ENCODE measurements at regions not wholly inside any gene's neighbourhood (a gene's known extent, or its start where the extent isn't known, plus 50 kb on each side); places are given as distances from the start of the nearest gene placed in this dataset.

DNA sequence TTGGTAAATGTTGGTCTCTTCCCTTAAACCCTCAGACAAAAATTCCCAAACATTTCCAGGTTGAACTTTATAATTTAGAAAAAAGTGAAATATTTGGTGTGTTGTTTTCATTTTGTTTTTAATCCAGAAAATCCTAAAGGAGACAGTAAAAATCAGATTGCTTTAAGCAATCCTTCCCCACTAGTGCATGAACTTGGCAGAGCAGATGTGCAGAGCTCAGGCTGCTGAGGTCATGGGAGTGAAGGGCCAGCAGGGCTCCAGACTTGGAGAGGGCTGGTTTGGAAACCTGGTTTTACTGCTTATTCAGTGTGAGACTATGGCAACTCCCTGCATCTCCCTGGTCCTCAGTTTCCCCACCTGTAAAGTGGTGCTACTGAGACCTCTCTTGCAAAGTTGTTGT lies 66.7 kb upstream of the TEX51 start (continued):
- TF ChIP-seq ZNF462 (CRISPR knock-in tag; IDR thresholded peaks at IDR 0.05) (no peak), NANOG (IDR thresholded peaks at IDR 0.05; ENCODE audit: borderline replicate concordance) (no peak), ZNF331 (CRISPR knock-in tag; IDR thresholded peaks at IDR 0.05; ENCODE audit: low read depth) (no peak), ZNF114 (CRISPR knock-in tag; IDR thresholded peaks at IDR 0.05) (no peak), JUNB (IDR thresholded peaks at IDR 0.05; ENCODE audit: unreplicated experiment) (no peak), STAT1 (IDR thresholded peaks at IDR 0.05; ENCODE audit: unreplicated experiment) (no peak), EZH2phosphoT487 (IDR thresholded peaks at IDR 0.05; ENCODE audit: unreplicated experiment) (no peak), POLR2AphosphoS5 (IDR thresholded peaks at IDR 0.05; ENCODE audit: low read depth) (no peak), EZH2 (IDR thresholded peaks at IDR 0.05; ENCODE audit: low read depth, unreplicated experiment) (no peak), CREB1 (CRISPR knock-in tag; IDR thresholded peaks at IDR 0.05; ENCODE audit: low read depth) (no peak)

DNA sequence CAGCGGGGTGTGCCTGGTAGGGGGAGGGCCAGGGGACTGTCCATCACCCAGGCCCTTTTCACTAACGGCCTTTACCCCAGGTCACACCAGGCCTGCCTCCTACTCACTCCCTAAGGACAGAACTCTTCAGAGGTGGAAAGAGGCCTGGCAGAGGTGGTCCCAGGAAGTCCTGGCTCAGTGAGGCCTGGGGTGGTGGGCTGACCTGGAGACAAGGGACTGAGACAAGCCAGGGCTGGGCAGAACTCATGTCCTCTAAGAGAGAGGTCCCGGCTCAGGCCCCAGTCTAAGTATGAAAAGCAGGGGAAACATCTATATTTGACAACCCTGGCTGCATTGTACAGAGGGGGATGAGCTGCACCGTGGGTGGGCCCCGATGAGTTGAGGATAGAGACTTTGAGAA lies 65.9 kb upstream of the TEX51 start:
- Histone ChIP-seq H3K4me1 (ENCODE audit: insufficient read depth) (peaks cover under 1% of the 10 kb centered on the region; the same call in 1 of the 2 replicates), H3F3A (replicated peaks; ENCODE audit: low read depth) (no peaks in the 10 kb centered on the region), H2AFZ (no peak overlapping the region), H3K4me2 (no peak overlapping the region), H4K20me1 (replicated peaks; ENCODE audit: insufficient read depth) (no peaks in the 10 kb centered on the region), H3K9me2 (ENCODE audit: insufficient read depth) (peaks cover 13% of the 10 kb centered on the region; the same call in 1 of the 2 replicates), H3K27me3 (ENCODE audit: insufficient read depth) (no peaks in the 10 kb centered on the region), H3K27ac (ENCODE audit: low read depth) (no peak overlapping the region), H3K79me2 (replicated peaks; ENCODE audit: insufficient read depth) (no peaks in the 10 kb centered on the region), H3K36me3 (ENCODE audit: insufficient read depth) (no peaks in the 10 kb centered on the region), H3K4me3 (no peak overlapping the region)
- ATAC-seq (no peak), DNase-seq (ENCODE audit: low spot score) (no peak)
- no peak overlapping the region for H3K4me3 Mint-ChIP-seq
- H3K9me3 Mint-ChIP-seq, result no peaks in the 10 kb centered on the region
- H3K4me1 Mint-ChIP-seq, result peaks cover 7% of the 10 kb centered on the region
- H3K27me3 Mint-ChIP-seq (ENCODE audit: insufficient read depth, low read depth, poor library complexity), result no peaks in the 10 kb centered on the region
- H3K27ac Mint-ChIP-seq, result no peak overlapping the region
- H3K36me3 Mint-ChIP-seq (ENCODE audit: low read depth), result no peaks in the 10 kb centered on the region
- TF ChIP-seq EZH2 (IDR thresholded peaks at IDR 0.05; ENCODE audit: low read depth, unreplicated experiment) (no peak), POLR2AphosphoS5 (IDR thresholded peaks at IDR 0.05; ENCODE audit: low read depth) (no peak), CREB1 (CRISPR knock-in tag; IDR thresholded peaks at IDR 0.05; ENCODE audit: low read depth) (no peak), EZH2phosphoT487 (IDR thresholded peaks at IDR 0.05; ENCODE audit: unreplicated experiment) (no peak), JUNB (IDR thresholded peaks at IDR 0.05; ENCODE audit: unreplicated experiment) (no peak), ZNF114 (CRISPR knock-in tag; IDR thresholded peaks at IDR 0.05) (no peak)
- TF ChIP-seq, protein P1, sequence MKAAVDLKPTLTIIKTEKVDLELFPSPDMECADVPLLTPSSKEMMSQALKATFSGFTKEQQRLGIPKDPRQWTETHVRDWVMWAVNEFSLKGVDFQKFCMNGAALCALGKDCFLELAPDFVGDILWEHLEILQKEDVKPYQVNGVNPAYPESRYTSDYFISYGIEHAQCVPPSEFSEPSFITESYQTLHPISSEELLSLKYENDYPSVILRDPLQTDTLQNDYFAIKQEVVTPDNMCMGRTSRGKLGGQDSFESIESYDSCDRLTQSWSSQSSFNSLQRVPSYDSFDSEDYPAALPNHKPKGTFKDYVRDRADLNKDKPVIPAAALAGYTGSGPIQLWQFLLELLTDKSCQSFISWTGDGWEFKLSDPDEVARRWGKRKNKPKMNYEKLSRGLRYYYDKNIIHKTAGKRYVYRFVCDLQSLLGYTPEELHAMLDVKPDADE (IDR thresholded peaks at IDR 0.05), result no peak
- TF ChIP-seq, protein P2, sequence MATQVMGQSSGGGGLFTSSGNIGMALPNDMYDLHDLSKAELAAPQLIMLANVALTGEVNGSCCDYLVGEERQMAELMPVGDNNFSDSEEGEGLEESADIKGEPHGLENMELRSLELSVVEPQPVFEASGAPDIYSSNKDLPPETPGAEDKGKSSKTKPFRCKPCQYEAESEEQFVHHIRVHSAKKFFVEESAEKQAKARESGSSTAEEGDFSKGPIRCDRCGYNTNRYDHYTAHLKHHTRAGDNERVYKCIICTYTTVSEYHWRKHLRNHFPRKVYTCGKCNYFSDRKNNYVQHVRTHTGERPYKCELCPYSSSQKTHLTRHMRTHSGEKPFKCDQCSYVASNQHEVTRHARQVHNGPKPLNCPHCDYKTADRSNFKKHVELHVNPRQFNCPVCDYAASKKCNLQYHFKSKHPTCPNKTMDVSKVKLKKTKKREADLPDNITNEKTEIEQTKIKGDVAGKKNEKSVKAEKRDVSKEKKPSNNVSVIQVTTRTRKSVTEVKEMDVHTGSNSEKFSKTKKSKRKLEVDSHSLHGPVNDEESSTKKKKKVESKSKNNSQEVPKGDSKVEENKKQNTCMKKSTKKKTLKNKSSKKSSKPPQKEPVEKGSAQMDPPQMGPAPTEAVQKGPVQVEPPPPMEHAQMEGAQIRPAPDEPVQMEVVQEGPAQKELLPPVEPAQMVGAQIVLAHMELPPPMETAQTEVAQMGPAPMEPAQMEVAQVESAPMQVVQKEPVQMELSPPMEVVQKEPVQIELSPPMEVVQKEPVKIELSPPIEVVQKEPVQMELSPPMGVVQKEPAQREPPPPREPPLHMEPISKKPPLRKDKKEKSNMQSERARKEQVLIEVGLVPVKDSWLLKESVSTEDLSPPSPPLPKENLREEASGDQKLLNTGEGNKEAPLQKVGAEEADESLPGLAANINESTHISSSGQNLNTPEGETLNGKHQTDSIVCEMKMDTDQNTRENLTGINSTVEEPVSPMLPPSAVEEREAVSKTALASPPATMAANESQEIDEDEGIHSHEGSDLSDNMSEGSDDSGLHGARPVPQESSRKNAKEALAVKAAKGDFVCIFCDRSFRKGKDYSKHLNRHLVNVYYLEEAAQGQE (IDR thresholded peaks at IDR 0.05; ENCODE audit: unreplicated experiment), result no peak
- TF ChIP-seq, protein P3, sequence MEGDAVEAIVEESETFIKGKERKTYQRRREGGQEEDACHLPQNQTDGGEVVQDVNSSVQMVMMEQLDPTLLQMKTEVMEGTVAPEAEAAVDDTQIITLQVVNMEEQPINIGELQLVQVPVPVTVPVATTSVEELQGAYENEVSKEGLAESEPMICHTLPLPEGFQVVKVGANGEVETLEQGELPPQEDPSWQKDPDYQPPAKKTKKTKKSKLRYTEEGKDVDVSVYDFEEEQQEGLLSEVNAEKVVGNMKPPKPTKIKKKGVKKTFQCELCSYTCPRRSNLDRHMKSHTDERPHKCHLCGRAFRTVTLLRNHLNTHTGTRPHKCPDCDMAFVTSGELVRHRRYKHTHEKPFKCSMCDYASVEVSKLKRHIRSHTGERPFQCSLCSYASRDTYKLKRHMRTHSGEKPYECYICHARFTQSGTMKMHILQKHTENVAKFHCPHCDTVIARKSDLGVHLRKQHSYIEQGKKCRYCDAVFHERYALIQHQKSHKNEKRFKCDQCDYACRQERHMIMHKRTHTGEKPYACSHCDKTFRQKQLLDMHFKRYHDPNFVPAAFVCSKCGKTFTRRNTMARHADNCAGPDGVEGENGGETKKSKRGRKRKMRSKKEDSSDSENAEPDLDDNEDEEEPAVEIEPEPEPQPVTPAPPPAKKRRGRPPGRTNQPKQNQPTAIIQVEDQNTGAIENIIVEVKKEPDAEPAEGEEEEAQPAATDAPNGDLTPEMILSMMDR (conservative IDR thresholded peaks at IDR 0.05; ENCODE audit: low read depth in 2 of 2), result no peak
